Mesothelial cell of epicardium (in vitro differentiated cells): ENCODE measurements at regions not wholly inside any gene's neighbourhood (a gene's known extent, or its start where the extent isn't known, plus 50 kb on each side); places are given as distances from the start of the nearest gene placed in this dataset.
"Not testable (repeated sequence)": the region's sequence is repeated elsewhere in the genome, so short reads cannot be mapped to it uniquely, and the experiment has no call there.

Source experiments
- DNase-seq, 2 experiments: peaks; one replicate each; pipeline ENCODE4 v3.0.0; 2021; ENCODE audit warnings: low spot score in 2 of 2; ENCODE audit not compliant: unreplicated experiment in 2 of 2
- H3K27ac Mint-ChIP-seq: 2 replicates; pipeline ENCODE4 v1.8.0; 2021; ENCODE audit warnings: mixed read lengths
- H3K27me3 Mint-ChIP-seq: 2 replicates; pipeline ENCODE4 v1.8.0; 2021; ENCODE audit warnings: low read depth, mixed read lengths
- H3K36me3 Mint-ChIP-seq: 2 replicates; pipeline ENCODE4 v1.8.0; 2021; ENCODE audit warnings: mixed read lengths
- H3K4me1 Mint-ChIP-seq: 2 replicates; pipeline ENCODE4 v1.8.0; 2021; ENCODE audit warnings: mixed read lengths
- H3K4me3 Mint-ChIP-seq: 2 replicates; pipeline ENCODE4 v1.8.0; 2021; ENCODE audit warnings: mild to moderate bottlenecking, moderate library complexity, mixed read lengths
- H3K9me3 Mint-ChIP-seq: 2 replicates; pipeline ENCODE4 v1.8.0; 2021; ENCODE audit warnings: mixed read lengths
- TF ChIP-seq, protein P1 (sequence below): fragments of 200-600 bp; sonication (generic); IDR thresholded peaks from one replicate; pipeline ENCODE4 v1.5.0; 2021; ENCODE audit warnings: antibody characterized with exemption; ENCODE audit not compliant: unreplicated experiment

DNA sequence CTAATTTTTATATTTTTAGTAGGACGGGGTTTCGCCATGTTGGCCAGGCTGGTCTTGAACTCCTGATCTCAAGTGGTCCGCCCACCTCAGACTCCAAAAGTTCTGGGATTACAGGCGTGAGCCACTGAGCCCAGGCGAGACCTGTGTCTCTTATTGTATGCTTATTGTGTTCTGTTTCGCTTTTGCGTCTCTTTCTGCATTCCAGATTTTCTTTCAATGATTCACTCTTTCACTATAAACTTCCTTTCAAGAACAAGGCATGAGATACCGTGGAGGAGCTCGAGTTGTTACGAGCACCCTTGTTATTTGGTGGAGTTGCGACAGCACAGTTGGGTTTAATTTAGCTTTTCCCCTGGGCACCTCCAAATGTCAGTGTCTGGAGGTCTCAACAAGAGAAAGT, 366.7 kb upstream of the FAT1 start:
- Mint-ChIP-seq H3K9me3 (peaks cover 3% of the 10 kb centered on the region), H3K27ac (no peak overlapping the region), H3K27me3 (peaks cover 36% of the 10 kb centered on the region), H3K4me1 (peaks cover 12% of the 10 kb centered on the region), H3K36me3 (no peaks in the 10 kb centered on the region), H3K4me3 (no peak overlapping the region)
- no peak for DNase-seq
- TF ChIP-seq, protein P1, sequence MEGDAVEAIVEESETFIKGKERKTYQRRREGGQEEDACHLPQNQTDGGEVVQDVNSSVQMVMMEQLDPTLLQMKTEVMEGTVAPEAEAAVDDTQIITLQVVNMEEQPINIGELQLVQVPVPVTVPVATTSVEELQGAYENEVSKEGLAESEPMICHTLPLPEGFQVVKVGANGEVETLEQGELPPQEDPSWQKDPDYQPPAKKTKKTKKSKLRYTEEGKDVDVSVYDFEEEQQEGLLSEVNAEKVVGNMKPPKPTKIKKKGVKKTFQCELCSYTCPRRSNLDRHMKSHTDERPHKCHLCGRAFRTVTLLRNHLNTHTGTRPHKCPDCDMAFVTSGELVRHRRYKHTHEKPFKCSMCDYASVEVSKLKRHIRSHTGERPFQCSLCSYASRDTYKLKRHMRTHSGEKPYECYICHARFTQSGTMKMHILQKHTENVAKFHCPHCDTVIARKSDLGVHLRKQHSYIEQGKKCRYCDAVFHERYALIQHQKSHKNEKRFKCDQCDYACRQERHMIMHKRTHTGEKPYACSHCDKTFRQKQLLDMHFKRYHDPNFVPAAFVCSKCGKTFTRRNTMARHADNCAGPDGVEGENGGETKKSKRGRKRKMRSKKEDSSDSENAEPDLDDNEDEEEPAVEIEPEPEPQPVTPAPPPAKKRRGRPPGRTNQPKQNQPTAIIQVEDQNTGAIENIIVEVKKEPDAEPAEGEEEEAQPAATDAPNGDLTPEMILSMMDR = no peak

DNA sequence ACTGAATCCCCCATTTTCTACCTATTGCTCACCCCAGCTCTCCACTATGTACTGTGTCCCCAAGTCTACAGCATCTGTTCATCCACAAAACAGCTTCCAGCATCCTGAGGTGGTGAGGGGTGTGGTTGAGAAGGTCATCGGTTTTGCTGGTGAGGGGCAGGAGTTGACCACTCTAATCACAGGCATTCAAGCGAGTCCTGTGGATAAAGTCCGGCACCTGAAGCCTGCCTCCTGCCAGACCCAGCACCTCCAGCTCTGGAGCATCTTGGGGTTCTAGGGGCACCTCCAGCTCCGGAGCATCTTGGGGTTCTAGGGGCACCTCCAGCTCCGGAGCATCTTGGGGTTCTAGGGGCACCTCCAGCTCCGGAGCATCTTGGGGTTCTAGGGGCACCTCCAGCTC, 367.2 kb upstream of the FAT1 start:
- not testable (repeated sequence) for DNase-seq, H3K27ac Mint-ChIP-seq, H3K9me3 Mint-ChIP-seq, H3K4me3 Mint-ChIP-seq, H3K36me3 Mint-ChIP-seq
- peaks cover 37% of the 10 kb centered on the region for H3K27me3 Mint-ChIP-seq
- H3K4me1 Mint-ChIP-seq = peaks cover 12% of the 10 kb centered on the region

DNA sequence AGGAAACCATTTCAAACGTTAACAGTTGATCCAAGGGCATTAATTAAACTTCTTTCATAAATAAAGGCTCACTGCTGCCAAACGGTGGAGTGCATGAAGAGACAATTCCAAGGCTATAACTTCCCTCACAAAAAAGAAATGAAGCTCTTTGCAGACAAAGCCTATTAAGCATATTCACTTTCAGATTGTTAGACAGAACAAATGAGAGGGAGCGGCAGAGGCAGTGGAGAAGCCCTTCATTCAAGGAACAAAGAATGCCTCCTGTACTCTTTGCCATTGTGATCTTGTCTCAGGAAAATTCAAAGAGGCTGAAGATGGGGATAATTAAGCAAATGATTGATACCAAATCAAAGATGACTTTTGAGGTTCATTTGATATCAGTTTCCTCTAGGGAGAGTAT, 370.5 kb upstream of the FAT1 start:
- peaks cover 25% of the 10 kb centered on the region for H3K9me3 Mint-ChIP-seq
- no peak overlapping the region for H3K27ac Mint-ChIP-seq
- TF ChIP-seq, protein P1 = no peak
- peaks cover 11% of the 10 kb centered on the region for H3K36me3 Mint-ChIP-seq
- no peak for DNase-seq
- no peak overlapping the region for H3K4me3 Mint-ChIP-seq
- H3K4me1 Mint-ChIP-seq = peaks cover 12% of the 10 kb centered on the region
- H3K27me3 Mint-ChIP-seq = peaks cover 9% of the 10 kb centered on the region

DNA sequence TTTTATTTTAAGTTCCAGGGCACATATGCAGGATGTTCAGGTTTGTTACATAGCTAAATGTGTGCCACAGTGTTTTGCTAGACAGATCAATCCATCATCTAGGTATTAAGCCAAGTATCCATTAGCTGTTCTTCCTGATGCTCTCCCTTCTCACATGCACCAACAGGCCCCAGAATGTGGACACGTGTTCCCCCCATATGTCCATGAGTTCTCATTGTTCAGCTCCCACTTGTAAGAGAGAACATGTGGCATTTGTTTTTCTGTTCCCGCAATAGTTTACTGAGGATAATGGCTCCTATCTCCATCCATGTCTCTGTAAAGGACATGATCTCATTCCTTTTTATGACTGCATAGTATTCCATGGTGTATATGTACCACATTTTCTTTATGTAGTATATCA, 374.8 kb upstream of the FAT1 start:
- DNase-seq = no peak
- Mint-ChIP-seq H3K9me3 (peaks cover 26% of the 10 kb centered on the region), H3K27me3 (peaks cover 5% of the 10 kb centered on the region), H3K36me3 (peaks cover 11% of the 10 kb centered on the region), H3K4me3 (no peak overlapping the region), H3K4me1 (peaks cover 8% of the 10 kb centered on the region), H3K27ac (no peak overlapping the region)
- TF ChIP-seq, protein P1 = no peak

DNA sequence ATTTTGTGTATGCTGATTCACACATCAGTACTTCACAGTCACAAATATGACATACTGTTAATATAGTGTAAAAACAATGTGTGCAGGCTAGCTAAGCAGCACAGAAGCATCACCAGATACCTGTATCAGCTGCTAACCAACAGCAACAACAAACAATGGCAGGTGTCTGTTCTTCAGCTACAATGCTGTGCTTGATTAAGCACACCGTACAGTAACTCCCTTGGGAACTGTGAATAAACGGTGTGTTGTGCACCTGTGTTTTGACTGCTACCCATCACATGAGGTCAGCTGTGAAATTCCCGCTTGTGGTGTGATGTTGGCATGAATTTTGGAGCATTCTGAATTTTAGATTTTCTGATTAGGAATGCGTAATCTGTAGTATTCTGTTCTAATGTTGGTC, 379.7 kb upstream of the FAT1 start:
- TF ChIP-seq, protein P1 = no peak
- no peak overlapping the region for H3K4me3 Mint-ChIP-seq
- H3K36me3 Mint-ChIP-seq = peaks cover 3% of the 10 kb centered on the region
- H3K4me1 Mint-ChIP-seq = no peaks in the 10 kb centered on the region
- no peak overlapping the region for H3K27ac Mint-ChIP-seq
- DNase-seq = no peak
- peaks cover 10% of the 10 kb centered on the region for H3K9me3 Mint-ChIP-seq
- H3K27me3 Mint-ChIP-seq = peaks cover 2% of the 10 kb centered on the region

DNA sequence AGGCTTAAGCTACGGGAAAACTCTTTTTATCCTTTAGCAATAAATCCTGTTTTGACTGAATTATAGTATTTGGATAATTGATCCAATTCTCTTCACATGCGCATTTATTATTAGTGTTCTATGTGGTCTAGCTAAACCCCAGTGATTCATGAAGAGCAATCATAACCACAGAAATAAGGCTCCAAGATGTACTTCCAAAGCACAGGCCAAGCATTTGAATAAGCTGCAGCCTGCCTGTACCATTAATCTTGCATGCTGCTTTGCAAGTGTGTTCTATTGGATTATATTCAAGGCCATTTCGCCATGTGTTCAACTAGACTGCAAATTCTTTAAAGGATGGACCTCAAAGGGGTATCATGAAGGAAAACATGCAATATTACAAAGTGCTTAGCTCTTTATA, 385.2 kb upstream of the FAT1 start:
- no peak overlapping the region for H3K27ac Mint-ChIP-seq
- no peak for DNase-seq
- no peaks in the 10 kb centered on the region for H3K27me3 Mint-ChIP-seq

More for the DNA sequence above, 385.2 kb upstream of the FAT1 start:
- Mint-ChIP-seq H3K4me1 (no peaks in the 10 kb centered on the region), H3K36me3 (no peaks in the 10 kb centered on the region), H3K4me3 (no peak overlapping the region), H3K9me3 (no peaks in the 10 kb centered on the region)
- TF ChIP-seq, protein P1 = no peak
